ELR (cell line): ENCODE measurements at regions not wholly inside any gene's neighbourhood (a gene's known extent, or its start where the extent isn't known, plus 50 kb on each side); places are given as distances from the start of the nearest gene placed in this dataset.
"Not testable (repeated sequence)": the region's sequence is repeated elsewhere in the genome, so short reads cannot be mapped to it uniquely, and the experiment has no call there.

ENCODE experiments used
- DNase-seq: peaks from one replicate; pipeline ENCODE4 v3.0.0-alpha.2; 2015; ENCODE audit warnings: low read depth

GRCh38 chr7:121497545-121497944 lies 101.4 kb upstream of the FAM3C start:
- DNase-seq = not testable (repeated sequence)

- DNase-seq = no peak
Observed at GRCh38 chr7:121494516-121494915, 98.4 kb upstream of the FAM3C start.

- no peak for DNase-seq
Observed at GRCh38 chr7:121493553-121493952, 97.4 kb upstream of the FAM3C start.

GRCh38 chr7:121490309-121490708 lies 94.2 kb upstream of the FAM3C start:
- no peak for DNase-seq

GRCh38 chr7:121489440-121489839 lies 93.3 kb upstream of the FAM3C start:
- no peak for DNase-seq

- no peak for DNase-seq
Observed at GRCh38 chr7:121488111-121488650, 92.1 kb upstream of the FAM3C start.

GRCh38 chr7:121486590-121486989 lies 90.5 kb upstream of the FAM3C start:
- no peak for DNase-seq

- no peak for DNase-seq
Observed at GRCh38 chr7:121485467-121486243, 89.5 kb upstream of the FAM3C start.

GRCh38 chr7:121484089-121484763 lies 88.1 kb upstream of the FAM3C start:
- no peak for DNase-seq

- no peak for DNase-seq
Observed at GRCh38 chr7:121480566-121481335, 84.6 kb upstream of the FAM3C start.

GRCh38 chr7:121480058-121480457 lies 84.0 kb upstream of the FAM3C start:
- no peak for DNase-seq

GRCh38 chr7:121479466-121479865 lies 83.4 kb upstream of the FAM3C start:
- no peak for DNase-seq

GRCh38 chr7:121475806-121476205 lies 79.7 kb upstream of the FAM3C start:
- no peak for DNase-seq

GRCh38 chr7:121474301-121474673 lies 78.2 kb upstream of the FAM3C start:
- DNase-seq = no peak

GRCh38 chr7:121473645-121474300 lies 77.7 kb upstream of the FAM3C start:
- no peak for DNase-seq

- no peak for DNase-seq
Observed at GRCh38 chr7:121466455-121466854, 70.3 kb upstream of the FAM3C start.

- DNase-seq = no peak
Observed at GRCh38 chr7:121459148-121459547, 63.0 kb upstream of the FAM3C start.

- DNase-seq = no peak
Observed at GRCh38 chr7:121456785-121457359, 60.8 kb upstream of the FAM3C start.

- no peak for DNase-seq
Observed at GRCh38 chr7:121456015-121456414, 59.9 kb upstream of the FAM3C start.

- no peak for DNase-seq
Observed at GRCh38 chr7:121452389-121452788, 56.3 kb upstream of the FAM3C start.

- DNase-seq = no peak
Observed at GRCh38 chr7:121451367-121452094, 55.4 kb upstream of the FAM3C start.
